Prostate gland (tissue), 2 donors: ENCODE measurements at regions not wholly inside any gene's neighbourhood (a gene's known extent, or its start where the extent isn't known, plus 50 kb on each side); places are given as distances from the start of the nearest gene placed in this dataset.

Experiments
- DNase-seq: peaks from one replicate; pipeline ENCODE4 v3.0.0-alpha.2; 2019; ENCODE audit warnings: low spot score
- H3K27ac ChIP-seq, 2 donors: fragments of 200-600 bp; sonication (generic); 2 replicates each; pipeline ENCODE4 v1.5.1; 2017 to 2019
- H3K27me3 ChIP-seq: fragments of 200-600 bp; sonication (generic); replicated peaks from 2 replicates; pipeline ENCODE4 v1.5.1; 2019; ENCODE audit not compliant: insufficient read depth
- H3K36me3 ChIP-seq, 2 donors: fragments of 200-600 bp; sonication (generic); 1 replicate in 1 of 2; 2 replicates in 1 of 2; pipeline versions ENCODE4 v1.5.1 to v1.8.1; 2017 to 2019
- H3K4me1 ChIP-seq: fragments of 200-600 bp; sonication (generic); replicated peaks from 2 replicates; pipeline ENCODE4 v1.5.1; 2019
- H3K4me3 ChIP-seq, 2 donors: fragments of 200-600 bp; sonication (generic); 2 replicates each; pipeline ENCODE4 v1.5.1; 2017 to 2019
- H3K9me3 ChIP-seq: fragments of 200-600 bp; sonication (generic); 2 replicates; pipeline ENCODE4 v1.5.1; 2017
- POLR2A ChIP-seq: fragments of 450-650 bp; IDR thresholded peaks from one replicate; pipeline ENCODE4 v1.6.1; 2016; ENCODE audit warnings: antibody characterized with exemption, mild to moderate bottlenecking
- POLR2AphosphoS5 ChIP-seq: sonication (generic); formaldehyde crosslinking; IDR thresholded peaks from one replicate; pipeline ENCODE4 v1.6.1; 2017; ENCODE audit warnings: antibody characterized with exemption
- WGBS: methylation state at CpG from one replicate; pipeline ENCODE4 v1.1.5; 2018; 5-methylcytosine and 5-hydroxymethylcytosine counted together
- intact Hi-C: fragments of 100-400 bp; cut with DNase I; formaldehyde crosslinking; loops from one replicate; pipeline ENCODE4 v1.14.2; 2022
- TF ChIP-seq, protein P1 (sequence below), 4 experiments: fragments of 200-600 bp in 2 of 4; fragments of 450-650 bp in 2 of 4; sonication (generic) in 2 of 4; IDR thresholded peaks; 1 replicate in 3 of 4; 2 replicates in 1 of 4; pipeline ENCODE4 v1.5.1; 2016 to 2019; ENCODE audit warnings: antibody characterized with exemption in 4 of 4, mild to moderate bottlenecking in 2 of 4, moderate library complexity in 2 of 4

GRCh38 chr5:125401724-125402622 is 655.5 kb upstream of the ZNF608 start:
- Histone ChIP-seq H3K27me3 (no peaks in the 10 kb centered on the region), H3K9me3 (no peaks in the 10 kb centered on the region), H3K36me3 (no peaks in the 10 kb centered on the region), H3K4me3 (no peak overlapping the region), H3K27ac (no peak overlapping the region), H3K4me1 (no peaks in the 10 kb centered on the region)
- WGBS, result 79% methylated on average over 5 of the region's 5 CpGs
- intact Hi-C loops, result no loop called here
- DNase-seq, result no peak
- no peak for TF ChIP-seq POLR2A
- no peak for TF ChIP-seq POLR2AphosphoS5
- TF ChIP-seq, protein P1, sequence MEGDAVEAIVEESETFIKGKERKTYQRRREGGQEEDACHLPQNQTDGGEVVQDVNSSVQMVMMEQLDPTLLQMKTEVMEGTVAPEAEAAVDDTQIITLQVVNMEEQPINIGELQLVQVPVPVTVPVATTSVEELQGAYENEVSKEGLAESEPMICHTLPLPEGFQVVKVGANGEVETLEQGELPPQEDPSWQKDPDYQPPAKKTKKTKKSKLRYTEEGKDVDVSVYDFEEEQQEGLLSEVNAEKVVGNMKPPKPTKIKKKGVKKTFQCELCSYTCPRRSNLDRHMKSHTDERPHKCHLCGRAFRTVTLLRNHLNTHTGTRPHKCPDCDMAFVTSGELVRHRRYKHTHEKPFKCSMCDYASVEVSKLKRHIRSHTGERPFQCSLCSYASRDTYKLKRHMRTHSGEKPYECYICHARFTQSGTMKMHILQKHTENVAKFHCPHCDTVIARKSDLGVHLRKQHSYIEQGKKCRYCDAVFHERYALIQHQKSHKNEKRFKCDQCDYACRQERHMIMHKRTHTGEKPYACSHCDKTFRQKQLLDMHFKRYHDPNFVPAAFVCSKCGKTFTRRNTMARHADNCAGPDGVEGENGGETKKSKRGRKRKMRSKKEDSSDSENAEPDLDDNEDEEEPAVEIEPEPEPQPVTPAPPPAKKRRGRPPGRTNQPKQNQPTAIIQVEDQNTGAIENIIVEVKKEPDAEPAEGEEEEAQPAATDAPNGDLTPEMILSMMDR (IDR thresholded peaks at IDR 0.05), result no peak

DNA sequence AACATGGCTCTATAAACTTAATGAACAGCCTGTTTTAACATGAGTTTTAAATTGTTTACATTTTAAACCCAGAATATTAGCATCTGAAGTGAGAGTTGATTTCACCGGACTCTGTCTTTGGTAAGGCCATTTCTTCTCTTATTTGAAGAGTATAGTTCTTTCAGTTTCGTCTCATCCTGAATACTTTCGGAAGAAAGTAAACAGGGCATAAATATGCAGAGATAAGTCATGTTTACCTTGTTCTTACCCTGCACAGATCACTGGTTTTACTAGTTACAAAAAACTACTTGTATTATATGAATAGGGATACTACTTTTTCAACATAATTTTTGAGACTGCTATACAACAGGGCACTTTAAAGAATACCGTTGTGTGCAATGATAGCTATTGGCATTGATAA is 656.3 kb upstream of the ZNF608 start:
- WGBS, result 24% methylated on average over 4 of the region's 4 CpGs
- Histone ChIP-seq H3K9me3 (no peaks in the 10 kb centered on the region), H3K27ac (no peak overlapping the region), H3K4me1 (no peaks in the 10 kb centered on the region), H3K27me3 (no peaks in the 10 kb centered on the region), H3K4me3 (no peak overlapping the region), H3K36me3 (no peaks in the 10 kb centered on the region)
- no peak for DNase-seq
- intact Hi-C loops, result no loop called here
- TF ChIP-seq POLR2AphosphoS5, result no peak
- TF ChIP-seq, protein P1 (IDR thresholded peaks at IDR 0.05), result no peak
- TF ChIP-seq POLR2A, result no peak

DNA sequence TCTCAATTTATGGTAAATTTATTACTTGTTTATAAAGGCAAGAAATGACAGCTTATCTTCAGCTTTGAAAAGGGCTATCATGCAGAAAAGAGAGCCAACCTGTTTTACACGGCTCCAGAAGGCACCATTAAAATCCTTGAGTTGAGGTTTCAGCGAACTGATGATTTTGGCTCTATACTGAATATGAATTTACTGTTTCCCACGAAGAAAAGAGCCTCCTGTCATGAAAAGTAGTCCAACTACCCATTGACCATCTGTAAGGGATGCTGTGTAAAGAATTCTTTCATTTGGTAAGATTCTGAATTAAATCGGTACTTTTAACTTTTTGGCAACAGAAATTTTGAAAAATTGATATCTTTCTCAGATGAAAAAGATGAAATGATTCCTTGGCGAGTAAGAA is 657.6 kb upstream of the ZNF608 start:
- Histone ChIP-seq H3K27me3 (no peaks in the 10 kb centered on the region), H3K27ac (no peak overlapping the region), H3K4me1 (no peaks in the 10 kb centered on the region), H3K4me3 (no peak overlapping the region), H3K9me3 (no peaks in the 10 kb centered on the region), H3K36me3 (no peaks in the 10 kb centered on the region)
- TF ChIP-seq POLR2A (no peak), POLR2AphosphoS5 (no peak)
- TF ChIP-seq, protein P1 (IDR thresholded peaks at IDR 0.05), result no peak
- intact Hi-C loops, result no loop called here
- 85% methylated on average over 5 of the region's 5 CpGs for WGBS
- DNase-seq, result no peak

GRCh38 chr5:125408448-125409233 is 662.2 kb upstream of the ZNF608 start:
- H3K4me1 ChIP-seq, result peaks cover 18% of the 10 kb centered on the region
- TF ChIP-seq POLR2A (no peak), POLR2AphosphoS5 (no peak)
- TF ChIP-seq, protein P1 (IDR thresholded peaks at IDR 0.05), result no peak
- no peaks in the 10 kb centered on the region for H3K36me3 ChIP-seq
- no peak overlapping the region for H3K4me3 ChIP-seq
- intact Hi-C loops, result no loop called here
- no peaks in the 10 kb centered on the region for H3K9me3 ChIP-seq
- WGBS, result 61% methylated on average over 4 of the region's 4 CpGs
- DNase-seq, result no peak
- peak overlapping the region in 1 of 2 donors; percentile 53 for H3K27ac ChIP-seq
- no peaks in the 10 kb centered on the region for H3K27me3 ChIP-seq
